ENCODE measurements at regions not wholly inside any gene's neighbourhood (a gene's known extent, or its start where the extent isn't known, plus 50 kb on each side); places are given as distances from the start of the nearest gene placed in this dataset.
"Not testable (repeated sequence)": the region's sequence is repeated elsewhere in the genome, so short reads cannot be mapped to it uniquely, and the experiment has no call there.

GRCh38 chr2:53356291-53356905 is 411.2 kb upstream of the CHAC2 start:
- no peak for DNase-seq

- no peak for DNase-seq
Measured at GRCh38 chr2:53353135-53354114, 414.2 kb upstream of the CHAC2 start.

GRCh38 chr2:53347269-53347668 is 420.3 kb upstream of the CHAC2 start:
- no peak for DNase-seq

GRCh38 chr2:53342248-53342647 is 425.4 kb upstream of the CHAC2 start:
- DNase-seq = no peak

- no peak for DNase-seq
Measured at GRCh38 chr2:53334610-53335009, 433.0 kb upstream of the CHAC2 start.

GRCh38 chr2:53331667-53332066 is 435.9 kb upstream of the CHAC2 start:
- no peak for DNase-seq

- no peak for DNase-seq
Measured at GRCh38 chr2:53317861-53318260, 449.7 kb upstream of the CHAC2 start.

- no peak for DNase-seq
Measured at GRCh38 chr2:53315149-53315548, 452.5 kb upstream of the CHAC2 start.

- DNase-seq = no peak
Measured at GRCh38 chr2:53314718-53315117, 452.9 kb upstream of the CHAC2 start.

- DNase-seq = not testable (repeated sequence)
Measured at GRCh38 chr2:53313644-53314043, 454.0 kb upstream of the CHAC2 start.

- no peak for DNase-seq
Measured at GRCh38 chr2:53312721-53313120, 454.9 kb upstream of the CHAC2 start.

GRCh38 chr2:53312181-53312580 is 455.4 kb upstream of the CHAC2 start:
- DNase-seq = no peak

GRCh38 chr2:53303012-53303578 is 464.5 kb upstream of the CHAC2 start:
- no peak for DNase-seq

GRCh38 chr2:53302455-53302854 is 465.1 kb upstream of the CHAC2 start:
- no peak for DNase-seq

- no peak for DNase-seq
Measured at GRCh38 chr2:53289309-53290006, 478.1 kb upstream of the CHAC2 start.

- no peak for DNase-seq
Measured at GRCh38 chr2:53286345-53286744, 481.3 kb upstream of the CHAC2 start.

- no peak for DNase-seq
Measured at GRCh38 chr2:53275743-53276142, 491.9 kb upstream of the CHAC2 start.

- DNase-seq = no peak
Measured at GRCh38 chr2:53268626-53269025, 499.0 kb upstream of the CHAC2 start.

GRCh38 chr2:53268086-53268485 is 499.5 kb upstream of the CHAC2 start:
- DNase-seq = no peak

- no peak for DNase-seq
Measured at GRCh38 chr2:53265544-53266299, 501.9 kb upstream of the CHAC2 start.

- no peak for DNase-seq
Measured at GRCh38 chr2:53260568-53260967, 507.0 kb upstream of the CHAC2 start.

- no peak for DNase-seq
Measured at GRCh38 chr2:53259395-53260009, 508.1 kb upstream of the CHAC2 start.
